ENCODE measurements at regions not wholly inside any gene's neighbourhood (a gene's known extent, or its start where the extent isn't known, plus 50 kb on each side); places are given as distances from the start of the nearest gene placed in this dataset.

- CTCF ChIA-PET: no interaction called here
- Mint-ChIP-seq H3K4me1 (ENCODE audit: low read depth) (no peaks in the 10 kb centered on the region), H3K9me3 (ENCODE audit: insufficient read depth) (no peaks in the 10 kb centered on the region), H3K27ac (no peak overlapping the region), H3K27me3 (ENCODE audit: low read depth) (no peaks in the 10 kb centered on the region), H3K36me3 (ENCODE audit: low read depth) (no peaks in the 10 kb centered on the region), H3K4me3 (no peak overlapping the region)
- no peak for DNase-seq
- ATAC-seq: no peak
- POLR2A ChIA-PET: interaction anchor here (0.8 kb wide), 1 partner anchor 14 kb away, joined by 3 read pairs; no protein-coding TSS in a partner anchor
Observed at GRCh38 chr2:221133941-221134340, 438.2 kb downstream of the EPHA4 start.

- CTCF ChIA-PET: interaction anchor here (0.7 kb wide), 1 partner anchor 556 kb away, joined by 3 read pairs; no protein-coding TSS in a partner anchor
- no peak overlapping the region for H3K27ac Mint-ChIP-seq
- H3K27me3 Mint-ChIP-seq (ENCODE audit: low read depth): no peaks in the 10 kb centered on the region
Observed at GRCh38 chr2:221134718-221135117, 437.4 kb downstream of the EPHA4 start.

GRCh38 chr2:221135699-221136098, 436.4 kb downstream of the EPHA4 start:
- Mint-ChIP-seq H3K36me3 (ENCODE audit: low read depth) (no peaks in the 10 kb centered on the region), H3K9me3 (ENCODE audit: insufficient read depth) (no peaks in the 10 kb centered on the region), H3K27me3 (ENCODE audit: low read depth) (no peaks in the 10 kb centered on the region), H3K4me3 (no peak overlapping the region), H3K4me1 (ENCODE audit: low read depth) (no peaks in the 10 kb centered on the region), H3K27ac (no peak overlapping the region)
- ATAC-seq: no peak
- DNase-seq: no peak
- CTCF ChIA-PET: no interaction called here
- POLR2A ChIA-PET: no interaction called here

More at GRCh38 chr2:221134718-221135117, 437.4 kb downstream of the EPHA4 start:
- DNase-seq (no peak), ATAC-seq (no peak)
- H3K4me1 Mint-ChIP-seq (ENCODE audit: low read depth): no peaks in the 10 kb centered on the region
- H3K36me3 Mint-ChIP-seq (ENCODE audit: low read depth): no peaks in the 10 kb centered on the region
- POLR2A ChIA-PET: interaction anchor here (0.8 kb wide), 1 partner anchor 15 kb away, joined by 3 read pairs; no protein-coding TSS in a partner anchor
- no peaks in the 10 kb centered on the region for H3K9me3 Mint-ChIP-seq (ENCODE audit: insufficient read depth)
- H3K4me3 Mint-ChIP-seq: no peak overlapping the region

GRCh38 chr2:221137385-221137784, 434.7 kb downstream of the EPHA4 start:
- H3K4me3 Mint-ChIP-seq: no peak overlapping the region
- ChIA-PET POLR2A (no interaction called here), CTCF (no interaction called here)
- H3K9me3 Mint-ChIP-seq (ENCODE audit: insufficient read depth): no peaks in the 10 kb centered on the region
- H3K27ac Mint-ChIP-seq: no peak overlapping the region
- H3K4me1 Mint-ChIP-seq (ENCODE audit: low read depth): no peaks in the 10 kb centered on the region
- H3K36me3 Mint-ChIP-seq (ENCODE audit: low read depth): no peaks in the 10 kb centered on the region
- ATAC-seq (no peak), DNase-seq (no peak)
- no peaks in the 10 kb centered on the region for H3K27me3 Mint-ChIP-seq (ENCODE audit: low read depth)

GRCh38 chr2:221142341-221142740, 429.8 kb downstream of the EPHA4 start:
- ATAC-seq: no peak
- H3K36me3 Mint-ChIP-seq (ENCODE audit: low read depth): no peaks in the 10 kb centered on the region
- no peaks in the 10 kb centered on the region for H3K9me3 Mint-ChIP-seq (ENCODE audit: insufficient read depth)
- CTCF ChIA-PET: no interaction called here
- POLR2A ChIA-PET: no interaction called here
- no peaks in the 10 kb centered on the region for H3K4me1 Mint-ChIP-seq (ENCODE audit: low read depth)
- no peak for DNase-seq
- H3K27me3 Mint-ChIP-seq (ENCODE audit: low read depth): no peaks in the 10 kb centered on the region
- no peak overlapping the region for H3K27ac Mint-ChIP-seq
- H3K4me3 Mint-ChIP-seq: no peak overlapping the region

GRCh38 chr2:221143231-221143630, 428.9 kb downstream of the EPHA4 start:
- no peak for DNase-seq
- Mint-ChIP-seq H3K9me3 (ENCODE audit: insufficient read depth) (no peaks in the 10 kb centered on the region), H3K36me3 (ENCODE audit: low read depth) (no peaks in the 10 kb centered on the region), H3K4me3 (no peak overlapping the region), H3K27me3 (ENCODE audit: low read depth) (no peaks in the 10 kb centered on the region), H3K27ac (no peak overlapping the region), H3K4me1 (ENCODE audit: low read depth) (no peaks in the 10 kb centered on the region)
- no peak for ATAC-seq
- POLR2A ChIA-PET: no interaction called here
- CTCF ChIA-PET: no interaction called here

GRCh38 chr2:221144909-221145308, 427.2 kb downstream of the EPHA4 start:
- Mint-ChIP-seq H3K27ac (no peak overlapping the region), H3K4me3 (no peak overlapping the region), H3K36me3 (ENCODE audit: low read depth) (no peaks in the 10 kb centered on the region), H3K4me1 (ENCODE audit: low read depth) (no peaks in the 10 kb centered on the region), H3K27me3 (ENCODE audit: low read depth) (no peaks in the 10 kb centered on the region), H3K9me3 (ENCODE audit: insufficient read depth) (no peaks in the 10 kb centered on the region)
- ATAC-seq (no peak), DNase-seq (no peak)
- ChIA-PET POLR2A (no interaction called here), CTCF (no interaction called here)

- Mint-ChIP-seq H3K27me3 (ENCODE audit: low read depth) (no peaks in the 10 kb centered on the region), H3K27ac (no peak overlapping the region), H3K4me3 (no peak overlapping the region), H3K36me3 (ENCODE audit: low read depth) (no peaks in the 10 kb centered on the region), H3K9me3 (ENCODE audit: insufficient read depth) (no peaks in the 10 kb centered on the region), H3K4me1 (ENCODE audit: low read depth) (no peaks in the 10 kb centered on the region)
- POLR2A ChIA-PET: no interaction called here
- ATAC-seq: no peak
- CTCF ChIA-PET: no interaction called here
- no peak for DNase-seq
Observed at GRCh38 chr2:221145396-221145795, 426.7 kb downstream of the EPHA4 start.

- Mint-ChIP-seq H3K27me3 (ENCODE audit: low read depth) (no peaks in the 10 kb centered on the region), H3K27ac (no peak overlapping the region), H3K4me1 (ENCODE audit: low read depth) (no peaks in the 10 kb centered on the region), H3K36me3 (ENCODE audit: low read depth) (no peaks in the 10 kb centered on the region), H3K4me3 (no peak overlapping the region), H3K9me3 (ENCODE audit: insufficient read depth) (no peaks in the 10 kb centered on the region)
- no peak for ATAC-seq
- ChIA-PET CTCF (no interaction called here), POLR2A (no interaction called here)
- no peak for DNase-seq
Observed at GRCh38 chr2:221153226-221153625, 418.9 kb downstream of the EPHA4 start.

- POLR2A ChIA-PET: no interaction called here
- Mint-ChIP-seq H3K27ac (no peak overlapping the region), H3K4me1 (ENCODE audit: low read depth) (no peaks in the 10 kb centered on the region), H3K9me3 (ENCODE audit: insufficient read depth) (no peaks in the 10 kb centered on the region), H3K27me3 (ENCODE audit: low read depth) (no peaks in the 10 kb centered on the region), H3K4me3 (no peak overlapping the region), H3K36me3 (ENCODE audit: low read depth) (no peaks in the 10 kb centered on the region)
- DNase-seq (no peak), ATAC-seq (no peak)
- CTCF ChIA-PET: no interaction called here
Observed at GRCh38 chr2:221154176-221154575, 417.9 kb downstream of the EPHA4 start.

GRCh38 chr2:221156062-221156734, 415.9 kb downstream of the EPHA4 start:
- POLR2A ChIA-PET: no interaction called here
- Mint-ChIP-seq H3K9me3 (ENCODE audit: insufficient read depth) (no peaks in the 10 kb centered on the region), H3K36me3 (ENCODE audit: low read depth) (no peaks in the 10 kb centered on the region), H3K27ac (no peak overlapping the region), H3K27me3 (ENCODE audit: low read depth) (no peaks in the 10 kb centered on the region), H3K4me1 (ENCODE audit: low read depth) (no peaks in the 10 kb centered on the region), H3K4me3 (no peak overlapping the region)
- ATAC-seq: no peak
- CTCF ChIA-PET: no interaction called here
- DNase-seq: no peak

GRCh38 chr2:221161186-221161585, 410.9 kb downstream of the EPHA4 start:
- Mint-ChIP-seq H3K4me1 (ENCODE audit: low read depth) (no peaks in the 10 kb centered on the region), H3K4me3 (no peak overlapping the region), H3K27ac (no peak overlapping the region), H3K36me3 (ENCODE audit: low read depth) (no peaks in the 10 kb centered on the region), H3K9me3 (ENCODE audit: insufficient read depth) (no peaks in the 10 kb centered on the region), H3K27me3 (ENCODE audit: low read depth) (no peaks in the 10 kb centered on the region)
- CTCF ChIA-PET: no interaction called here
- ATAC-seq (no peak), DNase-seq (no peak)
- POLR2A ChIA-PET: no interaction called here

GRCh38 chr2:221166292-221166691, 405.8 kb downstream of the EPHA4 start:
- no peaks in the 10 kb centered on the region for H3K9me3 Mint-ChIP-seq (ENCODE audit: insufficient read depth)
- H3K27ac Mint-ChIP-seq: no peak overlapping the region
- DNase-seq: no peak
- H3K4me3 Mint-ChIP-seq: no peak overlapping the region
- H3K36me3 Mint-ChIP-seq (ENCODE audit: low read depth): no peaks in the 10 kb centered on the region
- no peak for ATAC-seq
- H3K4me1 Mint-ChIP-seq (ENCODE audit: low read depth): no peaks in the 10 kb centered on the region
- H3K27me3 Mint-ChIP-seq (ENCODE audit: low read depth): no peaks in the 10 kb centered on the region
- POLR2A ChIA-PET: no interaction called here
- CTCF ChIA-PET: no interaction called here
